AG04449 (cell line): ENCODE measurements at regions not wholly inside any gene's neighbourhood (a gene's known extent, or its start where the extent isn't known, plus 50 kb on each side); places are given as distances from the start of the nearest gene placed in this dataset.

Experiments used
- CTCF ChIA-PET: fragments of 350-600 bp; formaldehyde crosslinking; extraction: SDS; loops from one replicate; lab custom pipeline; 2021; ENCODE audit warnings: antibody characterized with exemption; lab: Yijun Ruan, JAX
- POLR2A ChIA-PET: fragments of 400-600, 350-600 bp; formaldehyde crosslinking; extraction: SDS; loops from one replicate; lab custom pipeline; 2020; ENCODE audit warnings: antibody characterized with exemption, inconsistent platforms; lab: Yijun Ruan, JAX
- DNase-seq: peaks from one replicate; pipeline ENCODE4 v3.0.0-alpha.2; 2010; ENCODE audit warnings: low read depth, low spot score
- H3K4me3 ChIP-seq: 2 replicates; pipeline ENCODE4 v1.5.1; 2011; ENCODE audit warnings: low read depth, mild to moderate bottlenecking, control low read depth, low read length
- TF ChIP-seq, protein P1 (sequence below): IDR thresholded peaks from one replicate; pipeline ENCODE4 v1.5.1; 2011; ENCODE audit warnings: mild to moderate bottlenecking, moderate library complexity, low read length, control low read depth, inconsistent platforms; ENCODE audit not compliant: insufficient read depth; ENCODE audit errors: missing control alignments

DNA sequence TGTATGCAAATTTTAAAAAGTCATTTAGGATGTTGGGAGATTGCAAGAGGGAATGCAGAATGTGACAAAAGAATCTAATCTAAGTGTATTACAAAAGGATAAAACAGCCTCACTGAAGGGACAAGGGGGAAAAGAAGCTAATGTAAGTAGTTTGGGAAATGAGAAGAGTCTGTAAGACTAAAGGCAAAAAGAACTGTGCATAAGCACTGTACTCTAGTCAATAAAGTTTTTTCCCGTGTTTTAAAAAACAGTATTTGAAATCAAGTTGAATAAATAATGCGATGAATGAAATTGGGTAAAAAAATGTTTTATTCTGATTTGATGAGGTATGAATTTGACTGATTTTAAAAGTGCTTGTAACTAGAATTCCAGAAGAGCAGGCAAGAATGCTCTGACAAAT is 149.8 kb downstream of the VEGFA start:
- ChIA-PET POLR2A (no interaction called here), CTCF (interaction anchor here (1.1 to 2.9 kb wide), 3 partner anchors 138 to 154 kb away, joined by 4 to 10 read pairs (median 6); no protein-coding TSS in a partner anchor)
- TF ChIP-seq, protein P1, sequence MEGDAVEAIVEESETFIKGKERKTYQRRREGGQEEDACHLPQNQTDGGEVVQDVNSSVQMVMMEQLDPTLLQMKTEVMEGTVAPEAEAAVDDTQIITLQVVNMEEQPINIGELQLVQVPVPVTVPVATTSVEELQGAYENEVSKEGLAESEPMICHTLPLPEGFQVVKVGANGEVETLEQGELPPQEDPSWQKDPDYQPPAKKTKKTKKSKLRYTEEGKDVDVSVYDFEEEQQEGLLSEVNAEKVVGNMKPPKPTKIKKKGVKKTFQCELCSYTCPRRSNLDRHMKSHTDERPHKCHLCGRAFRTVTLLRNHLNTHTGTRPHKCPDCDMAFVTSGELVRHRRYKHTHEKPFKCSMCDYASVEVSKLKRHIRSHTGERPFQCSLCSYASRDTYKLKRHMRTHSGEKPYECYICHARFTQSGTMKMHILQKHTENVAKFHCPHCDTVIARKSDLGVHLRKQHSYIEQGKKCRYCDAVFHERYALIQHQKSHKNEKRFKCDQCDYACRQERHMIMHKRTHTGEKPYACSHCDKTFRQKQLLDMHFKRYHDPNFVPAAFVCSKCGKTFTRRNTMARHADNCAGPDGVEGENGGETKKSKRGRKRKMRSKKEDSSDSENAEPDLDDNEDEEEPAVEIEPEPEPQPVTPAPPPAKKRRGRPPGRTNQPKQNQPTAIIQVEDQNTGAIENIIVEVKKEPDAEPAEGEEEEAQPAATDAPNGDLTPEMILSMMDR, result no peak
- no peak overlapping the region for H3K4me3 ChIP-seq
- no peak for DNase-seq

DNA sequence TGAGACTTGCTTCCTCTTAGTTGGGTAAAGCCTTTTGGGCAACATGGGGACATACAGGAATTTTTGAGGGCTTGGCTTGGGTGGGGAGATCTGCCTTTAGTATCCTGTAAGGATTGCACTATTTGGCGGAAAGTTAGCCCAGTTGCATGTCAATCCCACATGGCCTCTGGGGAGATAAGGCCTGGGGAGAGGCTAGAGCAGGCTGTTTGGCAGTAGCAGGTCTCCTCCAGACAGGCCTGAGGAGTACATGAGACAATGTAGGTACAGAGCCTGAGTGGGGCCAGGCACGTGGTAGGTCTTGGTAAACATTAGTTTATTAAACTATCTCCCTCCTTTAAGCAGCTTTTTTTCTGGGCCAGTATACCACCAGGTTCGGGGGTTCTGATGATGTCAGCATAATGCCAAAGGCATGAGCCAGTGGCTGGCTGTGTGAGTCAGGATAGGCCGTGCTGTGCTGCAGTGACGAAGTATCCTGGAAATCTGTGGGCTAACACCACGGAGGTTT is 147.9 kb downstream of the VEGFA start:
- ChIA-PET CTCF (interaction anchor here (1.0 to 1.5 kb wide), 2 partner anchors 61 to 157 kb away, joined by 3 to 5 read pairs; no protein-coding TSS in a partner anchor), POLR2A (no interaction called here)
- TF ChIP-seq, protein P1, result no peak
- H3K4me3 ChIP-seq, result no peak overlapping the region
- DNase-seq, result no peak

DNA sequence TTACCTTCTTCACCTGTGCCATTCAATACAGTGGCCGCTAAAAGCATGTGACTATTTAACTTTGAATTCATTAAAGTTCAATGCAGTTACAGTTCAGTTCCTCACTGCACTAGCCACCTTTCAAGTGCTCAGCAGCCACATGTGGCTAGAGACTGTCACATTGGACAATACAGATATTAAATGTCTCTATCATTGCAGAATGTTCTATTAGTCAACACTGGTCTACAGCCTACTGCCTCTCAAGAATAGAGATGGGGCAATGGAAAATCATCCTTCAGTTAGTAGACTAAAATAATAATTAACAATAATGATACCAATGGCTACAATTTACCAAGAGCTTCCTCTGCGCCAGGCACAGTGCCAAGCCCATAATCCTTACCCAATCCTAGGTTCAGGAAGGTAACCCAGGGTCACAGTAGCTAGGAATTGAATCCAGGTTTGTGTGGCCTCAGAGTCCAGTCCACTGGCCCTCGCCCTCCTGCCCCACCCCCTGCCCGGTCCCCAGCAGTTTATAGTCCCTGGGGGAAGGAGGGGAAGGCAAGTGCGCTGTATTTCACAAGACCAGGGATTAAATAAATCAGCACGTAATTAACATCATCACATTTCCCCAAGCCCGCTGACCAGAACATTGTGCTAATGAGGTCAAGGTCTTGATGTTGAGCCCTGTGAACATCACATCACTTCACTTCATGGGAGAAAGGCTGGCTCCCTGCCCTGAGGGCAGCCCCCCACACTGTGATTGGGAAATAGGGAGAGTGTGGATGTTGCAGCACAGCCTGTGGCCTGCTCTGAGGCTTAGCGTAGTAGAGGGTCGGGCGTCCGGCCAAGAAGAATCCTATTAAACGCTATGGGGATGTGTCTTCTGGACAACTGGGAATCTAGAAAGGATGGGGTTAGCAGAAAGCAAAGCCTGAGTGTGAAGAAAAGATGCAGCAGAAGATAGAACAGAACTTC is 147.2 kb downstream of the VEGFA start:
- DNase-seq, result no peak
- CTCF ChIA-PET, result interaction anchor here (1.0 to 2.9 kb wide), 3 partner anchors 9 to 148 kb away, joined by 3 to 13 read pairs (median 3); partner anchors contain the start of gene VEGFA
- no peak overlapping the region for H3K4me3 ChIP-seq
- POLR2A ChIA-PET, result no interaction called here
- TF ChIP-seq, protein P1, result no peak

DNA sequence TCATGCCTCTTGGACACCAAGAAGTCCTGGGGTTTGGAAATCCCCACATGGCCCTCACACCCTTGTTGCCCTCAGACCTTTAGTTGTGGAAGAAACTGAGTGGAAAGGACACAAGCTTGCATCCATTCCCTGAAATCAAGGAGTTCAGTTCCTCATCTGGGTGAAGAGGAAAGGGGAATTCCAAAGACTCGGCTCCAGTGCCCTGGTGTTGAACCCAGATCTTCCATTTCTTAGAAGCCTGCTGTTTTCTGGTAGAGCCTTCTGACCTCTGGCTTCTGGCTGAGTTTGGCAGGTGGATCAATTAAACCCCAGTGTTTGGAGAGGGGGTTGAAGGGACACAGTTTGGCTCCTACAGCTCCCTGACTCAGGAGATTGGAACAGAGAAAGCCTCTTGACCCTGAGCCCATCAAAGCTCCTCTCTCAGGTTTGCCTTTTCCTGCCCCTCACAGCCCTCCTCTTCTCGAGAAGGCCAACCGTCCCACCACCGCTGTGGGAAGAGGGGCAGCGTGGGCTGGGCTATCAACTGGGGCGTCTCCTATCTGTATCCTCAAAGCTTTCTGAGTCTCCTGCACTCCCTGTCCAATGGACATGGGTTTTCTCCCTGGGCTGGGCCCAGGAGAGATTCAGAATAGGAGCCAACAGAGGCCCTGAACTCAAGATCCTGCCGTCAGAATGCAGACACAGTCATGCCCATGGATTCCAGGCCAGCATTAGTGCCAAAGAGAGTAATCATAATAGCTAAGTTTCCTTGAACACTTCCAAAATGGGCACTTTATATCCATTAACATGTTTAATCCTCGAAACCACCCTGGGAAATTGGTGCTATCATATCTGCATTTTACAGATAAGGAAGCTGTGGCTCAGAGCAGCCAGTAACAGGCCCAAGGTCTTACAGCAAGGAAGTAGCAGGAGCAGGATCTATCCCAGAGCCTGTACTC is 146.2 kb downstream of the VEGFA start:
- ChIA-PET CTCF (interaction anchor here (1.0 to 2.9 kb wide), 4 partner anchors 10 to 162 kb away, joined by 3 to 13 read pairs (median 4); partner anchors contain the start of gene VEGFA), POLR2A (interaction anchor here (1.8 to 2.0 kb wide), 2 partner anchors 7 to 146 kb away, joined by 6 read pairs; partner anchors contain the start of gene VEGFA)
- DNase-seq, result no peak
- TF ChIP-seq, protein P1, result no peak
- no peak overlapping the region for H3K4me3 ChIP-seq

DNA sequence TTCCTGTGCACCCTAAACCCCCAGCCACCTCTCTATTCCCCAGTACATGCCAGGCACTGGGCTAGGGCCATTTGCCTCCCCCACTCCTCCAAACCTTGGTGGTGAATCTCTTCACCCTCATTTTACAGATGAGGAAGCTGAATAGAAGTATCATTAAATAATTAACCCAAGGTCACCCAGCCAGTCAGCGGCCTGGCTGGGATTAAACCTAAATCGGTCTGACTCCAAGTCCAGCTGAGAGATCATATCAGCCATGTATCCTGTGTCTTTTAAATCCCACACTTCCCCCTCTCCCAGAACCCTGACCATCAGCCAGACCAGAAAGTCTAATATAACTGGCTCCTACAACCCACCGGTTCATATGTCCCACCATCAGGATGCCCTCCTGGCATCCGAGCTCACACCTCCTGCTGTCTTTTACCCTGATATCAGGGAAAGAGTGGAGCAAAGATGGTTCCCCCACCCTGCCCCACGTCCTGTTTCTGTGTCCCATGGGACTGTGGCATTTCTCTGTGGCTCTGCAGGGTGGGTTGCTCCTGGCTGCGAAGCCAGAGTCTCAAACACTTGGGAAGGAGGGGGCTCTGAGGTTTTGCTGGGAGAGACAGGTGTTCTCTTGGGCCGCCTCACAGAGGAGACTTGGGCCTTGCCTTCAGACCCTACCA is 145.3 kb downstream of the VEGFA start:
- TF ChIP-seq, protein P1, result no peak
- no peak for DNase-seq
- H3K4me3 ChIP-seq, result no peak overlapping the region
- POLR2A ChIA-PET, result interaction anchor here (1.8 to 2.0 kb wide), 2 partner anchors 8 to 145 kb away, joined by 6 read pairs; partner anchors contain the start of gene VEGFA
- CTCF ChIA-PET, result interaction anchor here (0.7 to 3.1 kb wide), 6 partner anchors 9 to 163 kb away, joined by 3 to 17 read pairs (median 4); partner anchors contain the start of gene VEGFA
